HCT116 (cell line): ENCODE measurements at regions not wholly inside any gene's neighbourhood (a gene's known extent, or its start where the extent isn't known, plus 50 kb on each side); places are given as distances from the start of the nearest gene placed in this dataset.

ENCODE experiments used
- ATAC-seq: fragments of 200-7000 bp; cut with Tn5 transposase; 2 replicates; pipeline ENCODE4 v1.9.1; 2020; ENCODE audit warnings: mild to moderate bottlenecking, moderate library complexity
- BruUV-seq: library from RNA; stranded (reverse); fragments of 400-500 nt; replicated peaks from 2 replicates; lab custom pipeline; 2021; lab: Mats Ljungman, UMichigan
- CTCF ChIA-PET: fragments of 300-600 bp; sonication (Branson Sonifier 250); formaldehyde crosslinking; loops from one replicate; lab custom pipeline; 2021; ENCODE audit warnings: antibody characterized with exemption; lab: Charles Lee
- POLR2A ChIA-PET: fragments of 300-600, 350-600 bp; sonication (Branson Sonifier 250); formaldehyde crosslinking; loops from one replicate; lab custom pipeline; 2021; ENCODE audit warnings: antibody characterized with exemption; lab: Charles Lee
- RAD21 ChIA-PET, 2 experiments: fragments of 300-600 bp; sonication (Branson Sonifier 250); formaldehyde crosslinking; loops; one replicate each; lab custom pipeline; 2023; ENCODE audit warnings: low total read pairs in 2 of 2; ENCODE audit not compliant: uncharacterized antibody in 2 of 2, unreplicated experiment in 2 of 2, low non-redundant PET in 1 of 2; lab: Charles Lee
- DNase-seq: peaks from one replicate; pipeline ENCODE4 v3.0.0-alpha.2; 2010; ENCODE audit warnings: low read depth, low spot score
- H2AFZ ChIP-seq: fragments of 200-600 bp; shearing (Covaris generic), sonication (generic); 2 replicates; pipeline ENCODE4 v1.6.1; 2017; ENCODE audit warnings: low read depth, mixed run types, mixed read lengths, antibody characterized with exemption, low read length; ENCODE audit not compliant: poor library complexity, severe bottlenecking
- H3K27ac ChIP-seq: 2 replicates; pipeline ENCODE4 v1.5.1; 2012; ENCODE audit warnings: low read depth, low read length
- H3K27me3 ChIP-seq: fragments of 200-600 bp; sonication (generic); 2 replicates; pipeline ENCODE4 v1.6.1; 2016; ENCODE audit warnings: mixed run types, low read length, mixed read lengths; ENCODE audit not compliant: insufficient read depth
- H3K36me3 ChIP-seq, 2 experiments: fragments of 200-500 bp in 1 of 2; fragments of 200-600 bp in 1 of 2; sonication (Bioruptor generic) in 1 of 2; sonication (generic) in 1 of 2; 2 replicates each; pipeline versions ENCODE4 v1.5.1 to v1.6.1; 2014 to 2016; ENCODE audit warnings: low read length in 2 of 2, inconsistent platforms in 1 of 2, mixed read lengths in 1 of 2, mixed run types in 1 of 2; ENCODE audit not compliant: insufficient read depth in 2 of 2, control insufficient read depth in 1 of 2
- H3K4me1 ChIP-seq, 2 experiments: fragments of 200-600 bp in 1 of 2; sonication (generic) in 1 of 2; 2 replicates each; pipeline versions ENCODE4 v1.5.1 to v1.6.1; 2012 to 2017; ENCODE audit warnings: low read length in 2 of 2, inconsistent platforms in 1 of 2, mild to moderate bottlenecking in 1 of 2, mixed read lengths in 1 of 2, mixed run types in 1 of 2, moderate library complexity in 1 of 2; ENCODE audit not compliant: insufficient read depth in 2 of 2, control insufficient read depth in 1 of 2
- H3K4me2 ChIP-seq: fragments of 200-600 bp; sonication (generic); 2 replicates; pipeline ENCODE4 v1.6.1; 2017; ENCODE audit warnings: mixed run types, low read length, mixed read lengths
- H3K4me3 ChIP-seq, 2 experiments: fragments of 200-600 bp in 1 of 2; sonication (generic) in 1 of 2; replicated peaks in 1 of 2; 2 replicates each; pipeline ENCODE4 v1.5.1; 2011 to 2016; ENCODE audit warnings: low read length in 2 of 2, control low read depth in 1 of 2, low read depth in 1 of 2, mild to moderate bottlenecking in 1 of 2, mixed read lengths in 1 of 2, mixed run types in 1 of 2
- H3K79me2 ChIP-seq: fragments of 200-600 bp; sonication (generic); 2 replicates; pipeline ENCODE4 v1.6.1; 2017; ENCODE audit warnings: mild to moderate bottlenecking, mixed run types, low read length, moderate library complexity, mixed read lengths; ENCODE audit not compliant: insufficient read depth
- H3K9ac ChIP-seq: fragments of 200-600 bp; sonication (generic); 2 replicates; pipeline ENCODE4 v1.6.1; 2016; ENCODE audit warnings: low read length, mixed read lengths
- H3K9me2 ChIP-seq: fragments of 200-600 bp; sonication (generic), shearing (Covaris generic); 2 replicates; pipeline ENCODE4 v1.6.1; 2017; ENCODE audit warnings: mixed run types, mild to moderate bottlenecking, moderate library complexity; ENCODE audit not compliant: insufficient read depth
- H3K9me3 ChIP-seq, 2 experiments: fragments of 200-500 bp in 1 of 2; fragments of 200-600 bp in 1 of 2; sonication (Bioruptor generic) in 1 of 2; sonication (generic) in 1 of 2; 2 replicates each; pipeline ENCODE4 v1.6.1; 2014 to 2017; ENCODE audit warnings: low read length in 2 of 2, mixed read lengths in 2 of 2, inconsistent platforms in 1 of 2, low read depth in 1 of 2, mild to moderate bottlenecking in 1 of 2, mixed run types in 1 of 2, moderate library complexity in 1 of 2; ENCODE audit not compliant: control insufficient read depth in 1 of 2, insufficient read depth in 1 of 2
- H4K20me1 ChIP-seq: fragments of 200-600 bp; sonication (generic), shearing (Covaris generic); 2 replicates; pipeline ENCODE4 v1.6.1; 2017; ENCODE audit warnings: mixed run types, mild to moderate bottlenecking, moderate library complexity; ENCODE audit not compliant: insufficient read depth
- ATF3 ChIP-seq: IDR thresholded peaks from 2 replicates; pipeline ENCODE4 v1.6.1; 2012
- EZH2phosphoT487 ChIP-seq: fragments of 200-600 bp; IDR thresholded peaks from 2 replicates; pipeline ENCODE4 v1.6.1; 2018; ENCODE audit warnings: antibody characterized with exemption, borderline replicate concordance
- MAX ChIP-seq: IDR thresholded peaks from 2 replicates; pipeline ENCODE4 v1.6.1; 2012
- POLR2AphosphoS5 ChIP-seq: IDR thresholded peaks from 2 replicates; pipeline ENCODE4 v1.6.1; 2011; ENCODE audit warnings: mild to moderate bottlenecking, low read depth, low read length, moderate library complexity
- REST ChIP-seq: IDR thresholded peaks from 2 replicates; pipeline ENCODE4 v1.6.1; 2012; ENCODE audit warnings: low read depth
- SIN3A ChIP-seq: IDR thresholded peaks from 2 replicates; pipeline ENCODE4 v1.6.1; 2012; ENCODE audit warnings: low read depth
- YY1 ChIP-seq: IDR thresholded peaks from 2 replicates; pipeline ENCODE4 v1.6.1; 2011; ENCODE audit warnings: low read length, low read depth, moderate library complexity, mild to moderate bottlenecking; ENCODE audit not compliant: insufficient replicate concordance; ENCODE audit errors: extremely low read depth
- ZBTB33 ChIP-seq: IDR thresholded peaks from 2 replicates; pipeline ENCODE4 v1.6.1; 2011; ENCODE audit warnings: mild to moderate bottlenecking, low read length, moderate library complexity; ENCODE audit not compliant: insufficient replicate concordance; ENCODE audit errors: extremely low read depth
- ZFX ChIP-seq: fragments of 450-650 bp; IDR thresholded peaks from 2 replicates; pipeline ENCODE4 v1.6.1; 2017
- intact Hi-C: fragments of 100-400 bp; cut with micrococcal nuclease; formaldehyde crosslinking; loops from 2 replicates; pipeline ENCODE4 v1.10.0; 2022

DNA sequence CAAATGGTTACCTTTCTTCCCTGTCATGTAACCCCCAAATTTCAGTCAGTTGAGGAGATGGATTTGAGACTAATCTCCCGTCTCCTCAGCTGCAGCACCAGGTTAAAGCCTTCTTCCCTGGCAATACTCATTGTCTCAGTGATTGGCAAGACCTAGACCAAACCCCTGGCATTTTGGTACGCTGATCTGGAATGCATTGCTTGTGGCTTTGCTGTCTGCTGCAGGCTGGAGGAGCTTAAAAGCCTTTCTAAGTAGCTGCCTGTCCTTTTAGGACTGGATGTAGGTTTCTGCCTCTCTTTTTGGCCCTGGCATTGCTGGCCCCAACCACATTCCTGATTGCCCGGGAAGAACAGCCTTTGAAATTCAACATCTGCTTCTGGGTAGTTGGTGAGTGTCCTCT, 729.6 kb upstream of the GJE1 start (continued):
- no peak for TF ChIP-seq REST
- TF ChIP-seq MAX: no peak
- TF ChIP-seq ZFX: no peak

DNA sequence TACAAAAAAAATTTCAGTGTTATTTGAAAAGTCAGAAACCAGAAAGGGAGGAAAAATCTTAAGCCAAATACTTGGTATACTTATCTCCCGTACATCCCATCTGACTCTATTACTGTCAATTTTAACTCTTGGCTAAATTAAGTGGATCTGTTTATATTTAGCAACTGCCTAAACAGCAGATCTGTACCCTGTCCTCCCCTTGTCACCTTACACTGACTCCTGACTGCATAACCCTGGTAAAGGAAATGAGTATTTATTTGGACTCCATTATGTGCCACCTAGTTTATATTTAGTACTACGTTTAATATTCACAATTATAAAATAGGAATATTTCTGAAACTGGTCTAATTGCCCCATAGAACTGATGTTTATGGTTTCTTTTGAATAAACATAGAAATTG, 730.2 kb upstream of the GJE1 start:
- intact Hi-C loops: loop anchor here (5.0 kb wide), 1 partner anchor 1575 kb away; no protein-coding TSS in a partner anchor
- Histone ChIP-seq H3K9ac (no peak overlapping the region), H3K79me2 (no peaks in the 10 kb centered on the region), H2AFZ (no peak overlapping the region), H3K9me2 (peaks cover 4% of the 10 kb centered on the region; the same call in 1 of the 2 replicates), H3K4me1 (no peaks in the 10 kb centered on the region), H3K27ac (no peak overlapping the region), H3K4me3 (no peak overlapping the region), H3K4me2 (no peak overlapping the region), H3K27me3 (no peaks in the 10 kb centered on the region), H3K36me3 (no peaks in the 10 kb centered on the region), H3K9me3 (no peaks in the 10 kb centered on the region), H4K20me1 (no peaks in the 10 kb centered on the region)
- no peak for ATAC-seq
- RAD21 ChIA-PET: no interaction called here
- no peak for TF ChIP-seq SIN3A
- no peak for TF ChIP-seq ATF3
- TF ChIP-seq ZBTB33: no peak
- no peak for TF ChIP-seq EZH2phosphoT487
- no peak for TF ChIP-seq YY1
- TF ChIP-seq POLR2AphosphoS5: no peak
- no TSS peak for BruUV-seq
- POLR2A ChIA-PET: no interaction called here
- no peak for DNase-seq
- CTCF ChIA-PET: no interaction called here
